ENCODE measurements at regions not wholly inside any gene's neighbourhood (a gene's known extent, or its start where the extent isn't known, plus 50 kb on each side); places are given as distances from the start of the nearest gene placed in this dataset.
"Not testable (repeated sequence)": the region's sequence is repeated elsewhere in the genome, so short reads cannot be mapped to it uniquely, and the experiment has no call there.

- DNase-seq (ENCODE audit: low read depth in 2 of 2) = no peak
Measured at GRCh38 chr12:131213896-131214442, 260.3 kb downstream of the ADGRD1 start.

- DNase-seq (ENCODE audit: low read depth in 2 of 2) = not testable (repeated sequence)
Measured at GRCh38 chr12:131214936-131215335, 261.2 kb downstream of the ADGRD1 start.

- not testable (repeated sequence) for DNase-seq (ENCODE audit: low read depth in 2 of 2)
Measured at GRCh38 chr12:131216587-131216986, 262.9 kb downstream of the ADGRD1 start.

GRCh38 chr12:131217024-131217586, 263.4 kb downstream of the ADGRD1 start:
- no peak for DNase-seq (ENCODE audit: low read depth in 2 of 2)

GRCh38 chr12:131218026-131218922, 264.6 kb downstream of the ADGRD1 start:
- no peak for DNase-seq (ENCODE audit: low read depth in 2 of 2)

GRCh38 chr12:131218923-131219669, 265.4 kb downstream of the ADGRD1 start:
- no peak for DNase-seq (ENCODE audit: low read depth in 2 of 2)

GRCh38 chr12:131219670-131220330, 266.1 kb downstream of the ADGRD1 start:
- no peak for DNase-seq (ENCODE audit: low read depth in 2 of 2)

GRCh38 chr12:131220331-131220685, 266.6 kb downstream of the ADGRD1 start:
- no peak for DNase-seq (ENCODE audit: low read depth in 2 of 2)

GRCh38 chr12:131221061-131221956, 267.6 kb downstream of the ADGRD1 start:
- no peak for DNase-seq (ENCODE audit: low read depth in 2 of 2)

- DNase-seq (ENCODE audit: low read depth in 2 of 2) = no peak
Measured at GRCh38 chr12:131221957-131222328, 268.2 kb downstream of the ADGRD1 start.

GRCh38 chr12:131222329-131223139, 268.8 kb downstream of the ADGRD1 start:
- no peak for DNase-seq (ENCODE audit: low read depth in 2 of 2)

GRCh38 chr12:131223171-131223761, 269.6 kb downstream of the ADGRD1 start:
- DNase-seq (ENCODE audit: low read depth in 2 of 2) = no peak

- no peak for DNase-seq (ENCODE audit: low read depth in 2 of 2)
Measured at GRCh38 chr12:131223791-131224225, 270.1 kb downstream of the ADGRD1 start.

- DNase-seq (ENCODE audit: low read depth in 2 of 2) = not testable (repeated sequence)
Measured at GRCh38 chr12:131224226-131225065, 270.7 kb downstream of the ADGRD1 start.

- not testable (repeated sequence) for DNase-seq (ENCODE audit: low read depth in 2 of 2)
Measured at GRCh38 chr12:131225066-131225380, 271.3 kb downstream of the ADGRD1 start.

- DNase-seq (ENCODE audit: low read depth in 2 of 2) = no peak
Measured at GRCh38 chr12:131226345-131227265, 272.9 kb downstream of the ADGRD1 start.

- DNase-seq (ENCODE audit: low read depth in 2 of 2) = not testable (repeated sequence)
Measured at GRCh38 chr12:131227641-131228040, 273.9 kb downstream of the ADGRD1 start.

- not testable (repeated sequence) for DNase-seq (ENCODE audit: low read depth in 2 of 2)
Measured at GRCh38 chr12:131229079-131229425, 275.3 kb downstream of the ADGRD1 start.
